ENCODE measurements at regions not wholly inside any gene's neighbourhood (a gene's known extent, or its start where the extent isn't known, plus 50 kb on each side); places are given as distances from the start of the nearest gene placed in this dataset.
A peak's percentile ranks its signal among the peaks of the same experiment; 100 is the strongest.

DNA sequence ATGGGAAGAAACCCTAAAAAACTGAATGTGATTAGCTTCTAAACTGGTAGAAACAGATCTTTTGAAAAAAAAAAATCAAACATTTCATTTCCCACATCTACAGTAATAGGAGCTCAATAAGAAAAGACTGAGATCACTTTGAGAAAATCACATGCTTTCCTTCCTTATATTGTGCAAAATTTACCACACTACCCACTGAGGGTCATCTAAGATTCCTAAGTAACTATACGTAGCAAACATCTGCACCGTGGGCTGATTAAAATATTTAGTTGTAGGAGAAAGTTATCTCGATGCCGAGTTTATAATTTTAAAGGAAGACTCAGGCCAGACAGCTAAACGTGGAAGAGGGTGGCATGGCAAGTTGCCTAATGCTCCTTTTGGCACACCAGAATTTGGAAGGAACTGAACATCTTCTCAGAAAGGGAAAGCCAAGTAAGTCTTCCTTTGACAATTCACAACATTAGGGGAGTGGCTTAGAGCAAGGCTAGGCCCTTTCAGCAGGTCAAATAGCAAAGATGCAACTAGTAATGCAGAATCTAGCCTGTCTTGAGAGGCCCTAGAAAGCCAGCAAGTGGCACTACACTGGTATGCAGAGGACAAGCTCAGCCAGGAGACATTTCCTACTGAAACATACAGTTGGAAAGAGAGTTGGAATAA is 128.0 kb downstream of the TMA16 start:
- no peak for DNase-seq (ENCODE audit: low spot score)

DNA sequence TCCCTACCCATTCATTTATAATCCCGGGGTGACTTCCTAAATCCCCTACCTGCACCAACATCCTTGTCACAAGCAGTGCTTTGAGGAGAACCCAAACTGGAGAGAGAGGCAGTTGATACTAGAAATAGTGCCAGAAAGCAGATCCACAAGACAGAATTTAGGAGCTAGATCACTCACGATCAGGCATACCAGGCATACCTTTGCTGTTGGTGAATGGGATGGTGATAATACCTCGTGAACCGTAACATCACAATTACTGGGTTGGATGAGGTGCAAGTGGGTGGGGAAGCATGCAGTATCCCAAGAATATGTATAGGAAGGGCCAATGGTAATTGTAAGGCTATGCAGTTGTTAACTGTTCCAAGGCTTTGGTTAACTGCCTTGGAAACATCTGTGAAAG is 129.3 kb downstream of the TMA16 start:
- no peak for DNase-seq (ENCODE audit: low spot score)

DNA sequence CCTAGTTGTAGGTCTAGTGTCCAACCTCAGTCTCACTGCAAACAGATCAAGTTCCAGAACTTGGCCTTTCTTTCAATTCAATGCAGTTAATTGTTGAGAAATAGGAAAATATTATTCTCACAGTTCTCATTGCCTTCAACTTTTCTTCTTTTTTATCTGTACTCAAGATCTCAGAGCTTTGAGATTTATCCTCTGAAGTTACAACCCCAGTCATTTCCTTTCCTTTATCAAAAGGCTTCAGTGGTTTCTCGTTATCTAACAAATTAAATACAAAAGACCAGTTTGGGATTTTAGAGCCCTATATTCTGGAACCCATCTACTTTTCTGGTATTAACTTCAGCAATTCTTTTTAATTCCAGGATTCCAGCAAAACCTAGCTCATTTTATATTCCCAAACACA is 130.2 kb downstream of the TMA16 start:
- DNase-seq (ENCODE audit: low spot score) = no peak

DNA sequence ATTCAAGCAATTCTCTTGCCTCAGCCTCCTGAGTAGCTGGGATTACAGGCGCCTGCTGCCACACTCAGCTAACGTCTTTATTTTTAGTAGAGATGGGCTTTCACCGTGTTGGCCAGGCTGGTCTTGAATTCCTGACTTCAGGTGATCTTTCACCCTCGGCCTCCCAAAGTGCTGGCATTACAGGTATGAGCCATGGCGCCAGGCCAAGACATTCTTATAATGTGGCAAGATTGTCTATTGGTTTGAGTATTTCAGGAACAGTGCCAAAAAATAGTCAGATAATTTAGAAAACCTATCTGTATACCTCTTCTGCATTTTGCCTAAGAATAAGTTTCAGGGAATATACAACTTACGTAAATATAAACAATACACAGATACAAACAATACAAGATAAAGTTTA is 136.8 kb downstream of the TMA16 start:
- DNase-seq (ENCODE audit: low spot score) = no peak

DNA sequence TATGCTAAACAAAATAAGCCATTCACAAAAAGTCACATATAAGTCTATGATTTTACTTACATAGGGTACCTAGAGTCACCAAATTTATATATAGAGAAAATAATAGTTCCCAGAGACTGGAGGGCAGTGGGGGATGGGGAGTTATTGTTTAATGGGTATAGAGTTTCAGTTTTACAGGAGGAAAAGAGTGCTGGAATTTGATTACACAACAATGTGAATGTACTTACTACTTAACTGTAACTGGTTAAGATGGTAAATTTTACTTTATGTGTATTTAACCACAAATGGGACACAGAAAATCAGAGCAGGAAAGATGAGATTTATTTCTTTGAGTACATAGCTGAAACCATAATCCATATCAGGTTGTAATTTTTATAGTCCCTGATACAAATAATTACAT is 144.4 kb downstream of the TMA16 start:
- DNase-seq (ENCODE audit: low spot score) = no peak

DNA sequence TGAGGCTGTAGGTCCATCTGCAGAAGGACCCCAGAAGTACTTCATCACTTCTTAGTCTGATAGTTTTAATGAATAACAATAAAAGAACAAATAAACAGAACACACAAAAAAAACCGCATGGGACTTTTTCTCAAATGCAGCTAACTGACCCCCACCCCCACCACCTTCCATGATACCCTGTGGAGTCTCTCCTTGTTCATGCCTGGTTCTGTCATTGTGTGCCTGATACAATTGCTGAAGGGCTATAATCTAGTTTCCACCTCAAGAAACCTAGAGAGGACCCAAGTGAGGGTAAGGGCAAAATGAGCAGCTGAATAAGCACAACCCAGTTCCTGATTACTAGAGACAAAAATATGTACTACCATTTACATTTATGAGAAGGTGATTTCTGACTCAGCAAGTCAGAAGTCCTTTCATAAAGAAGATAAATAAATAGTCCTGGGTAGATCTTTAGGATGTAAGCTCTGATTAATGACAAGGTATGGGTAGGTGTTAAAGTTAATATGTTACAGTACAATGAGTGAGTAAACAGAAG is 155.1 kb downstream of the TMA16 start:
- no peak for DNase-seq (ENCODE audit: low spot score)

DNA sequence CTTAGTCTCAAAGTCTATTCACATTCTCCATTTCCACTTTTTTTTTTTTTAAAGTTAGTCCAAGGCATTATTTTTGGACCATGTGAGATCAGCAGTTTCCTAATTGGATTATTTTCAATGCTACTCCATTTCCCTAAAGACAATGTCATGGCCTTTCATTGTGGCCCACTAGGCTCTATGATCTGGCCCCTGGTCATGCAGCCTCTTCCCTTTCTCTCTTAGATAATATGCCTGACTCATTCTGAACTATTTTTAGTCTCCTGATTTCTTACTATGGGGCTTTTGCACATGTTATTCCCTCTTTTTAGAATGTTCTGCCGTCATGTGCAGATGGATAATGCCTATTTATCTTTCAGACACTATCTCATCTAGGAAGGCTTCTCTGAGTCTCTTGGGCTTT is 157.3 kb downstream of the TMA16 start:
- DNase-seq (ENCODE audit: low spot score) = no peak

DNA sequence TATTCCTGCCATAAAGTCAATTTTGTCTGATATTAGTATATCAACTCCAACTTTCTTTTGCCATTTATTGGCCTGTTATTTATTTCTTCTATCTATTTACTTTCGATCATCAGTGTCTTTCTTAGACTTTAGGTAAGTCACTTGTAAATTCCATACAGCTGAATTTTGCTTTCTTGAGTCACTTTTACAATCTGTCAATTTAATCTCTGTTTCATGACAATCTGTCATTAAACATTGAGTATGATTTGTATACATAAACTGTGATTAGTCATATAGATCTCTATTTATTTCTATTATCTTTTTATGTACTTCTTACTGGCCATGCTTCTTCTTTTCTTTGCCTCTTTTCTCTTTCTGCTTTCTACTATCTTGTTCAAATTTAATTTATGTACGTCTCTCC is 160.1 kb downstream of the TMA16 start:
- DNase-seq (ENCODE audit: low spot score) = no peak

DNA sequence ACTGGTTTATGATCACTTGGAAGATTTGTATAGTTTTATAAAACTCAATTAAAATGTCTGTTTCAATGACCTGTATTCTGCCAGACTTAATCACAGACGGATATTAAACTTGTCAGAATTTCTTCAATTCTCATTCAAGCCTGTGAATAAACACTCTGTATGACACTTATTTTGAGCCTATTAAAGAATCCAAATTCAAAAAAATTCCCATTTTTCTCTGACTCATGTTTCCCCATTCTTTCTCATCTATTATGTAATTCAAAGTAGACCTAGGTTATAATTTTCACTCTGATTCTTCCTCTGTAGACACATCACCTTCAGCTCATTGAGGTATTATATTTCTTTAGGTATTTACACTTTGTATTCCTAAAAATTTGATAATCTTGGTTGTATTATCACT is 166.1 kb downstream of the TMA16 start:
- DNase-seq (ENCODE audit: low spot score) = no peak

DNA sequence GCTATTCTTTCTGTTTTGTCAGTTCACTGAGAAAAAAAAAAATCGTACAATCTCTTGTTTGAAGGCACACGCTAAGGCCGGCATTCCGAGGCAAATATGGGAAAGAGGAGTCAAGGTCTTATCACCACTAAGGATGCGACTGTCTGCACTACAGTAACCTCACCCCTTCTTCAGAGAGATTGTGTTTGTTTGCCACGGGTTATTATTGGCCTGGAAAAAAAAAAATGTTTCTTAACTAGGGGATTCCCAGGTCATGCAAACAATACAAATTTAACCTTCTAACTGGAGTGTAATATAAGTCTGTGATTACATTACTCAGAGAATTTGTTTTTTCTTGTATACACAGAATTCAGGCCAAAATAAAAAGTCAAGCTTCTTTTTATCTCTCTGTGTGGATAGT is 168.3 kb downstream of the TMA16 start:
- DNase-seq (ENCODE audit: low spot score) = no peak

DNA sequence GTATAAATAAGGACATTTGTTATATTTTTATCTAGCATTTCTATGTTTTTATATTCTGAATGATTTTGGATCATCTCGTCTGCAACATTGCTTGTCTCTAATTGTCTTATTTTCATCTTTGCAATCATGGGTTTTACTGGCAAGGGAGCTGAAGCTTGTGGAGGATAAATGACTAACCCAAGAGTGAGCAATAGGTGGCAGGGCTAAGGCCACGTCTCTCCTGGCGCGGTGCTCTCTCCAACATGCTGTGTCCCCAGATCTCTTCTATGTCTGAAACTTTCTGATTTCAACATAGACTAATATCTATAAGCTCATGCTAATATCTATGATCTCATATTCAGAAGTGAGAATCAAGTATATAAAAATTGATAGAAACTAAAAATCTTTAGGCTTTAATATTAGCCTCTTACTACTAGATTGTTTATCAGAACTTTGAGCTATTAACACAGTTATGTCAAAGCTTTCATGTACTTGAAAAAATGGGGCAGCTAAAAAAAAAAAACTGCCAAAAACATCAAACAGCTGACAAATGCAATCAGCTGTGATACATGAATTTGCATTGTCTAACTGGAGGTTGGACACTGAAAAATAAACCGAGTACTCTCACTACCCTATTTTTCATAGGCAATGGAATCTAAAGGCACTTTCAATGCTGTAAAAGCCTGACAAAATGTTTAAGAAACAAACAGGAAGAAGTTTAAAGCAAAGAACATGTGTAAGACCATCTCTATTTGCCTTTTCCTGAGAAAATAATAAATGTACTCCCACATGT is 169.2 kb downstream of the TMA16 start:
- DNase-seq (ENCODE audit: low spot score) = no peak

DNA sequence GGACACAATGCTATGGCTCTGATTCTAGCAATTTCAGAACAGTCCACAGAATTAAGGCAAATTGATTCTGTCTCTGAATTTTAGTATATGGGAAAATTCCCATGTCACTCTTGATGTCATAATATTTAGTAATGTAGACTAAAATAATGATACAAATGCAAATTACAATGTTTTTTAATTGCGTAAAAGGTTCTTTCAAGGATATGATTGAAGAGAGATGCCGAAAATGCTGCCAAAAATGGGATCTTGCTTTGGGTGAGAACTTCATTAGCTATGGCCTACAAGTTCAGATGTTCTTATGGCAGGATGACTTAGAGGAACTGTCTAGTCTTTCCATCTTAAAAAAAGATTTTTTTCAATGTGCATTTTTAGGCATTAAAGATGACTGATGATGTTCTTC is 170.6 kb downstream of the TMA16 start:
- no peak for DNase-seq (ENCODE audit: low spot score)

DNA sequence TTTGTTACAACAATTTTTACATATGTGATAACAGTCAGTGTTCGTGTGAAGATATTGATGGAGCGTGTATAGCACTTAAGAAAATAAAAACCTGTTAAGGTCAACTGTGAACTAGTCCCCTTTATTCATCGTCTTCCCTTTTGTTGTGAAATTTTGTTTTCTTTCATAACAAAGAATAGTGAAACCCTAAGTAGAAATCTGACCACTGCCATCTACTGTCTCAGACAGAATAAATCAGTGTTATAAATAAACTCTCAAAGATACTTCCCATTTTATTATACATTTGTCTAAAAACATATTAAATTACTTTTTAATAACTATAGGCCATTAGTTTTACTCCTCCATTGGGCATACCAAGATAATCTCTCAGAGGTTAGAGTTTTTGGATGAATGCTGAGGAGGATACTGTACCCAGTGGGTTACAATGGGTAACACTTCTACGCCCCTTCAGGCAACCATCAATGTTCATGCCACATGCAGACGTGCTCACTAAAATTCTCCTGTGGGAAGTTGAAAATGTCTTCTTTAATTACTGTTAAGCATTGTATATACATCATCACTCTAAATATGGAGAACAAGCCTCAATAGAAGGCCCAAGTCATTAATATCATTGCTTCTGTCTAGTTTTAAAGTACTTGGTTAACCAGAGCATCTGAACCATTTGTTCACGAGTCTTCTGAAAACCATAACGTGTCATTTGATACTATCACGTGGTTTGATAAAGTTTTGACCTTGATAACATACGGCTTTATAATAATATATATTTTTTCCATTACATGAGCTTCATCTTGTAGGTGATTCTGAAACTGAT is 171.2 kb downstream of the TMA16 start:
- DNase-seq (ENCODE audit: low spot score) = no peak

DNA sequence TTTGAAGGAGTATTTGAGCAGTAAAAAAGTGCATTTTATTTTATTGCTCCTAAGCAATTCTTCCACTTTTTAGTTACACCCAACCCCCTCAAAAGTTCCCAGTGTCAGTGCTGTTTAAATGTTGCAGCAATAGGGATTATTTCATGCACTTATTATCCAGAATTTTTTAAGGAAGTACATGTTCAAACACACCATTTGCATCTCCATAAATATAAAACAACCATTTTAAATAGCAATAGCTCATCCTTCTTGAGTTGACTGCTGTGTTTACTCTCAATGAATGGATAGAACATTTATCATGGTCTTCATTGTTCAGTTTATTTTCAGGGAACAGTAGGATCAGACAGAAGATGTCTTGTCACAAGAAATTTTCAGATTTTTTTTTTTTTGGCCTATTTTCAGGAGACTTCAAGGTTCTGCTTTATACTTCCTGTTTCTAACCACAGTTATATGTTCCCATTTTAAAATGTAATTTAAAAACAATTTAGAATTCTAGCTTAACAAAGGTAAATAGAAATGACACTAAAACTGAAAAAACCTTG is 171.9 kb downstream of the TMA16 start:
- no peak for DNase-seq (ENCODE audit: low spot score)

DNA sequence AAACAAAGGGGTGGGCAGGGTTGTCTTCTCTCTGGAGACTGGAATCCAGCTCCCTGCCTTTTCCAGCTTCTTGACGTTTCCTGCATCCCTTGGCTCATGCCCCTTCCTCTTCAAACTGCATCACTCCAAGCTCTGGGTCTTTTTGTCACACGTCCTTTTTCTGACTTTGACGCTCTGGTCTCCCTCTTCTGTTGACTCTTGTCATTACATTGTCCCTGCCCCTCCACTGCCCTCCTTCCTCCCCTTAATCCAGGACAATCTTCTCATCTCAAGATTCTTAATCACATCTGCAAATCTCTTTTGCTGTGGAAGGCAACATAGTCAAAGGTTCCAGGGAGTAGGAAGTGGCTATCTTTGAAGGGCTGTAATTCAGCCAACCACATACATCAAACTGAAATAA is 178.3 kb downstream of the TMA16 start:
- DNase-seq (ENCODE audit: low spot score) = no peak

DNA sequence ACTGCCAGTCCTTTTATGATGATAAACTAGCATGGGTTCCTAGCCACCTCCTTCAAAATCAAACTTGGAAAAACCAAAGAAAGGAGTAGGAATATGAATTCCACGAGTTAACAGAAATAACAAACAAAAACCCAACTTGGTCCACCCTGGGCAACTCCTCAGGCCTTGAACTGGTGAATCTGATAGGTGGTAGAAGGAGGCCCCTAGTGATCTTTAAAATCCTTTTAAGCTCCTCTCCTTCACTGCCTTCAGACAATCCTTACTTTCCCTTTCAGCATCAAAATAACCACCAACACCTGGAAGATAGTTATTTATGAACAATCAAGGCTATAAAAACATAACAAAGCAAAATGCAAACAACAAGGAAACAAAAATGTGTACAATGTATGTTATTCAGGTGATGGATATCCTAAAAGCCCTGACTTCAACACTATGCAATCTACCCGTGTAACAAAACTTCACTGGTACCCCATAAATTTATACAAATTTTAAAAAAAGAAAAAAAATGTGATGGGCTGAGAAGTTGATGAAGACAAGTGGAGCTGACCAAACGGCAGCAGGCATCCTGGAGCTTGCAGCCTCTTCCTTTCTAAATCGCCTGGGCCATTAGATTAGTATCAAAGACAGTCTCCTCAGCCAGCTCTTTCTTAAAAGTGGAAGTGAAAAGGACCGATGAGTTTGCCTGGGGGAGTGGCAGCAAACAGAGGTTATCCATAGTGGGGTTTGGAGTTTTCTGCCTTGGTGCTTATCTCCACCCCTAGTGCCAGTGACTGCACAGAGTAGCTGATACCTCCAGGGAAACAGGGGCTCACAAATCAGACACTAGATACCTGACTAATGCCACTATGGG is 179.6 kb downstream of the TMA16 start:
- no peak for DNase-seq (ENCODE audit: low spot score)

DNA sequence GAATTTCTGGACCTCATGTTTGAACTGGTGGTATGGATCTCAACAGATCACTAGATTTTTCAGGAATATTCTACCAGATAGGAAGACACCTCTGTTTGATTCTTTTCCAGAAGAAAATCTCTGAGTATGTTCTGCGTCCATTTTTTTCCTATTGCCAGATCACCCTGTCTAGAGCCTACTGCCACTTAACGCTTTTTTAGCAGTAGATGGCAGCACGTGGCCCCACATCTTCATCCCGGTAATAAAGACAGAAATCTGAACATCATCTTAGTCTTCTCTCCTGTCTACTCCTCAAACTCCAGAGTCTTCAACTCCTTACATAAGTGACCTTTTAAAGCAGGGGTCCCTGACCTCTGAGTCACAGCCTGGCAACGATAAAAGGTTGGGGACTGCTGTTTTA is 184.7 kb downstream of the TMA16 start:
- peak; percentile 11 for DNase-seq (ENCODE audit: low spot score)

DNA sequence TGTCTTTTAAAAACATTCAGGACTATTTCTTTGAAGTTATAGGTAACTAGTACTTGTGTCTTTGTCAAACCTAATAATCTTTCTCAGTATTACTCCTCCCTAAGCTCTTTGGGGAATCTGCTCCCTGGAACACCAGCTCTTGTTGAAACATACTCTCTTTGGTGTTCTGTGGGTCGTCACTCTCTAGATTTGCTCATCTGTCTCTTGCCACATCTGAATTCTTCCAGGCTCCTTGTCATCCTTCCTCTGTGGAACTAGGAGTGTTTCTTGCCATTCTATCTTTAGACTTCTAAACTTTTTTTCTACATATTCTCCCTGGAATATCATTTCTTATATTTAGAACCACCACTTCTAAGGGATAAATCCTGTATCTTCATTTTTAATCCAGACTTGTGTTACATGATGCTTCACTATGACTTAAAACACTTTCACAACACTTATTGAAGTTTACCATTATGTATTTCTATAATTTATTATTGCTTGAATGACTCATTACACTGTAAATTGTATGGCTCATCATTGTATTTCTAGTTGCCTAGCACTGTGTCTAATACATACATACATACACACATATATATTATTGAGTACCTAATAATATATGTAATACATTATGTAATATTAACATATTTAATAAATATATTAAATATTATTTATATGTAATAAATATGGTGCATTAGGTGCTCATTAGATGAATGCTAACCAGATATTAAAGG is 186.1 kb downstream of the TMA16 start:
- no peak for DNase-seq (ENCODE audit: low spot score)

DNA sequence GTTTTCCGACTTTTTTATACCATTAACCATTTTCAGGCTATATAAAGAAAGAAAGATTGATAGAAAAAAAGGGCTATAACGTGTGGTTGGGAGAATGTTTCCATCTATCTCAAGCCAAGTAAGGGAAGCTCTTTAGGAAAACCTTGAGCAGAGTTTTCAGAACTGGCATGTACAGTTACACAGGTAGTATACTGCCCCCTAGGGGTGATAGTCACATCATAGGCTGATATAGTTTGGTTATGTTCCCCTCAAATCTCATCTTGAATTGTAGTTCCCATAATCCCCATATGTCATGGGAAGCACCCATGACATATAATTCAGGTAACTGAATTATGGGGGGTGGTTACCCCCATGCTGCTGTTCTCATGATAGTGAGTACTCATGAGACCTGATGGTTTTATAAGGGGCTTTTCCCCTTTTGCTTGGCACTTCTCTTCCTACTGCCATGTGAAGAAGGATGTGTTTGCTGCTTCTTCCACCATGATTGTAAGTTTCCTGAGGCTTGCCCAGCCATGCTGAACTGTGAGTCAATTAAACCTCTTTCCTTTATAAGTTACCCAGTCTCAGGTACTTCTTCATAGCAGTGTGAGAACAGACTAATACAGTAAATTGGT is 186.8 kb downstream of the TMA16 start:
- peak; percentile 3 for DNase-seq (ENCODE audit: low spot score)

DNA sequence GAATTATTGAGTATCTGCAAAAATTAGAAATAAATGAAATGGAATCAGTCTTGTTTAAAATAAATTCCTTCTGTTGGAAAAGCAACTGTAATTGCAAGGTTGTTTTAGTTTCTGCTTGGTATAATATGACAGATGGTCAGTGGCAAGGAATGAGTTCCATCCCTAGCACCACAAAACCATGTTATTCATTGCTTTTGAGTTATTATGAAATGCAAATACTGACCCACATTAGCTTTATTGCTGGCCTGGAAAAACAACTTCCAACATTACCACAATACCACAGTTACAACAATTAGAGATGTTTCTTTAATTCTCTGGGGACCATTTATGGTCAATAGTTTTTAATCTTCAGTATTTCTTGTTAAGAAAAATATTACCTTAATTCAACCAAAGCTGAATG is 194.4 kb downstream of the TMA16 start:
- no peak for DNase-seq (ENCODE audit: low spot score)

DNA sequence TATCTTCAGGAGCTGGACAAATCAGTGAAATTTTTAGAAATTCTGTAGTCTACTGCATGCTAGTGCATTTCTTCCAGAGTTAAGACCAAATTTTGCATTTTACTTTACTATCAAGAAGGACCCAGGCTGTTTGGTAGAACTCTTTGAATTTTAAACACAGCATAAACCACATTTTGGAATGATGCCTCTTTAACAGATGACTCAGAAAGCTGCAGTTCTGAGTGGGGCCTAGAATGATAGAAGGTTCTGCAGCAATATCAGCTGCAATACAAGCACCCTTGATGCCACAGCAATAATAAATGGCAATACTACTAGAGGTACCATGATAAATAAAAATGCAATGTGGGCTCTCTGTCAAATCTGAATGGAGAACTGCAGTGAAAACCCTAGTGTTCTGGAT is 198.7 kb downstream of the TMA16 start:
- no peak for DNase-seq (ENCODE audit: low spot score)

All from GM03348 (cell line).